ENCODE measurements at regions not wholly inside any gene's neighbourhood (a gene's known extent, or its start where the extent isn't known, plus 50 kb on each side); places are given as distances from the start of the nearest gene placed in this dataset.
"Not testable (repeated sequence)": the region's sequence is repeated elsewhere in the genome, so short reads cannot be mapped to it uniquely, and the experiment has no call there.

DNA sequence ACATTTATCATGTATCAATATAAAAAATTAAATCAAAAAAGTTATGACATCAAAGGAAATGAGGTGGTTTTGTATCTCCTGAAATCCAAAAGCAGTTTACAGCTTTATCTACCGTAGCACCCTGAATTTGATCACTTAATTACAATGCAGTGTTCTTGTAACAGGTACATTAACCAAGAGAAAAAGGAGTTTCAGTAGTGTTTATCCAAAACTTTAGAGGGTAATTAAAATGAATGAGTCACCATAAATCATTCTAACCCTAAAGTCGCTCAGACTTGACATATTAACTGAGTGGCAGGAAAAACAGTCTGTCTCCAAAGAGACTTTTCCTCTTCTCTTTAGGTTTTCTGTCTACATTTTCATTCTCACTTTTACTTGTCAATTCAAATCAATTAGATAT is 907.6 kb upstream of the EPHA5 start:
- no peak for DNase-seq

GRCh38 chr4:66575008-66575696 is 904.9 kb upstream of the EPHA5 start:
- no peak for DNase-seq

DNA sequence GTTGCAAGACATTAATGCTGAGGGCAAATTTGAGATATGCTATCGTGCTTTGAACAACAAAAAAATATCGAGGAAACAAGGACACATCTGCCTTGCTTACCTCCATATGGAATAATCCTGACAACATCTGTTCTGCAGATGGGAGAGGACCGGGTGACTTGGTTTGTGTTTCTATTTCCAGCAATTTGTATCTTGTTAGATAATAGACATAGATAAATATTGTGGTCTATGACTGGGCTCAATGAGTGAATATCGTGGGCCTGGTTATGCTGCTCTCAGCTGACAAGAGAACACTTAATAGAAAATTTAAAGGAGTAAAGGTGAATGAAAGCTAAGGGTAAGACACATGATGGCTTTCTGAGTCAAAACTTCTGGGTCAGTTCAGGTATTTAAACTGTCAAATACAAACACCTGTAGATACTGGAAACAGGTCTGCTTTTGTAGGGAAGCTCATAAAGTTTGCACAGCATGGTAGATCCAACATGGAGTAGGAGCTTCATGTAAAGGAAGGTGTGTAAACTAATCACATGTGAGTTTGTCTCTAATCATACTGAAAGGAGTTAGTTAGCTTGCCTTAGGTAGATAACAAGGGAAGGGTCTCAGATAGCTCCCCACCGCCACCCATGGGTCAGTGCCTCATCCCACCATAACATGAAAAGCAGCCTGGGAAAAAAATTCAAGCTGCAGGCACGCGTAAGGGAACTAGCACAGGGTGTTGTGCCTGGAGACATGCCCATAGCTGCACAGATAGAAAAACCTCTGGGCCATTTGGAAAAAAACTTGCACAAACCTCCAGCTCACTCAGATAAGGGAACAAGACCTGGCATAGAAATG is 904.1 kb upstream of the EPHA5 start:
- DNase-seq, result no peak

- no peak for DNase-seq
Observed at GRCh38 chr4:66572949-66573348, 902.7 kb upstream of the EPHA5 start.

DNA sequence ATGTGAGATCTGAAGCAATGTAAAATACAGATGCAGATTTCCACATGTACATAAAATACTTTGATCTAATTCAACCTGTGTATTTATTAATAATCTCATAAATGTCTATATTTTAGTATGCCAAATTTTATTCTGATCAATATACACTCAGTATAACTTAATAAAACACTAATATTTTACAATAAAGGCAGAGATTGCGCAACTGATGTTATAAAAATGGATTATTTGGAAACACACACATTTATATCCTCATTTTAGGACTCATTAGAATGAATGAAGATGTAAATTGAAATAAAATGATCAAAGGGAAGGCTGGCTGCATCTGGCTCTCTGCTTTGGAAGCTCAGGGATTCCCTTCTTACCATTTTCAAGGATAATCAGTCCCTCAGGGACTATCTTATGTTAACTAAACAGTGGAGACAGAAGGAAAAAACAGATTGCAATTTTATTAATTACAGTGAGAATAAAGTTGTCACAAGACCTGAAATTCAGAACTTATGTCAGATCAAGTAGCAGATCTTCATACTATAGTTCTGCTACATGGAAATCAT is 900.9 kb upstream of the EPHA5 start:
- DNase-seq, result no peak

DNA sequence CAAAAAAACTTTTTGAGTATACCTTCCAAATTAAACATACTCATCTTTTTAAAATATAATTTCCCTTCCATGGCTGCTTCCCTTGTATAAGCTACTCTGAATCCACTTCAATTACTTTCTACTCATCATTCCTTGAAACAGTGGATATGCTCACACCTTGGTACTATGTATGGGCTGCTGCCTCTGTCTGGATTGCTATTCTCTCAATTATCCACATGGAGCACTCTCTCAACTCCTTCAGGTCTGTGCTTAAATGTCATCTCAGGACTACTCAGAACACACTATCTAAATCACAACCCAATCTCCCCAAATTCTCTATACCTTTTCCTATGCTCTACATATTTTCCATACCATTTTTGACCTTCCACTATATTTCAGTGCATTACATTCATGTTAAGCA is 898.9 kb upstream of the EPHA5 start:
- DNase-seq, result no peak

DNA sequence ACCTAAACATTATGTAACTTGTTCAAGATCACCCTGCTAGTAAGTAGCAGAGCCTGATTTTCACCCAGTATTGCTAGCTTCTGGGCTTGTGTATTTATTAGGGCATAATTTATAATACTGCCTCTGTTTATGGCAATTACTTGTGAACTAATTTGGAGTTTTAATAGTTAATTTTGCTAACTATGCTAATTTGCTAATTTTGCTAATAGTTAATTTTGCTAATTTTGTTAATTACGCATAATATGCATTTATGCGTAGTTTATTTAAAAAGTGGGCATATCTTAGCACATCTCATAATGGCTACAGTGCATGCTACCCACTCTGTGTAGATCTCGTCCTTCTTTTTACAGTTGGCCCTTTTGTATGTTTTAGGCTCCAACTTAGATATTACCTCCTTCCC is 898.1 kb upstream of the EPHA5 start:
- DNase-seq, result no peak

DNA sequence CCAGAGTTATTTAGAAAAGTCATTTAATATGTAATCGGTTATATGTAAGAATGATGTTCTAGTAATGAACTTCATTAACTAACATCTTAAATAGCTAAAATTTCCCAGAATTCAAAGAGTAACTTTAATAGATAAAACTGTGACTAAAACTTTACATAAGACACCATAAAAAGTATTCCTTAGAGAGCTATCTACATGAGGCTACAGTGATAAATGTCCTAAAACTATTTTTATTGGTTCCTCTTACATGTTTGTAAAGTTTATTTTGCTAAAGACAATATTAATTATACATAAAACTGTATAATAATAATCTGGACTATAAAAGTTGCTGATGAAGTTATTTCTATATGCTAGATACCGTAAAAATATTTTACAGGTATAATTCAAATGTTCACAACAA is 897.7 kb upstream of the EPHA5 start:
- DNase-seq, result no peak

DNA sequence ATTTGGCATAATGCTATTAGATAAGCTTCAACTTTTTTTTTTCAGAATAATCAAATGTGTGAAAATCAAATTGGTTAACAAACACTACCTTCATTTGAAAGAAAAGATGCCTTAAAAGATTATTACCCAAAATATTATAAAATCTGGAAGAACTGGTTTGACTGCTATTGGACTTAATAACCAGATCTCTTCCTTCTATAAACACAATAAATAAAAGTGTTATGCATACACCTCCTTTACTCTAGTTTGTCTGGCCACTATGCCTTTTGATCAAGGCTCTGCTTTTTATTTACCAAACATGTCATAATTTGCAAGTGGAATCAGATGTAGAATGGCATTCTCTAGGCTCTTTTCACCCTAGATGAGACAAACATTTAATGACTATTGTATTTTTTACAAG is 897.3 kb upstream of the EPHA5 start:
- no peak for DNase-seq

- DNase-seq, result no peak
Observed at GRCh38 chr4:66565801-66566200, 895.5 kb upstream of the EPHA5 start.

DNA sequence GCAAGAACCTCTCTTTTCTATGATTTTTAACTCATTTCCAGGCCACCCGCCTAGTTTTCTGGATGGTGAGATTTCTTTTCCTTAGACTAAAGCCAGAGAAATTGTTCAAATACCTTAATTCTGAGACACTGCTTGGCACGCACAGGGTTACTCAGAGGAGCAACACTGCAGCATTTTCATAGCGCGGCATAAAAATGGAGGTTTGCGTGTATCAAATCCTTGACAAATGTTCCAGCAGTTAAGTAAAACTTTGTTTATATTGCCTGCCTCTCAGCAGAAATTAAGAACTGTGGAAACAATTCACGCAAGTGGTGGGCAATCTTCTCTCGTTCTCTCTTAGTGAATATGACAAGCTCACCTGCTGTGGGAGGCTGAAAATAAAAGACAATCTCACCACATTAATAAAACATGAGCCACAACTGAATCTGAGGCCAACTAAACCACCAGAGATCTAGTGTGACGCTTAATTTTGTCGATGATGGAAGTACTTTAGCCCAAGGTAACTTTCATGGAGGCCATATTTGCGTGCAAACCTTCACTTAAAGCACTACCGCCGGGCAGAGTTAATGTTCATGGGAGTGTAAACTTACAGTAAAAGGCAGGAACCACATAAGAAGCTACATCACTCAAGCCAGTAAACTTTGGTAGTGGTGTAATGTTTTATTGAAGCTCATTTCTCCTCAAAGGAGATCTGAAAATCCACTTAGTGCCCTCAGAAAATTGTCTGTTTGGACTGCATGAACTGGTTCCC is 894.8 kb upstream of the EPHA5 start:
- no peak for DNase-seq

GRCh38 chr4:66562276-66562806 is 892.1 kb upstream of the EPHA5 start:
- no peak for DNase-seq

- DNase-seq, result not testable (repeated sequence)
Observed at GRCh38 chr4:66561465-66562053, 891.3 kb upstream of the EPHA5 start.

DNA sequence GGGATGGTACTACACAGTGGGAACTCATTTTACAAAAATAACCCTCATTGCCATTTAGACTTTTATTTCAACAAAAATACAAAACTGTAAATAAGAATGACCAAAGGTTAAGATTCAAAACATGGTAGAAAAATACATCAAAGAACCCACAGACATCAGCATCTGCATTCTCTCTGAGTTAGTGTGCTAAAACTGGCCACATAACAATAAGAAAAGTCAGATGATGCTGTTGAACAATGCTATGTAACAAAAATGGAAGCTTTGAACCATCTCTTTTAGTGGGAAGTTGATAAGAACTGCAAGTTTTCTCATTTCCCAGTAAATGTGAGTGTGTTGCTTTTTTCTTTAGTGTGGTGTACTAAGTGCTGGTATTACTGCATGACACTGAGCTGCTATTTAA is 888.4 kb upstream of the EPHA5 start:
- no peak for DNase-seq

DNA sequence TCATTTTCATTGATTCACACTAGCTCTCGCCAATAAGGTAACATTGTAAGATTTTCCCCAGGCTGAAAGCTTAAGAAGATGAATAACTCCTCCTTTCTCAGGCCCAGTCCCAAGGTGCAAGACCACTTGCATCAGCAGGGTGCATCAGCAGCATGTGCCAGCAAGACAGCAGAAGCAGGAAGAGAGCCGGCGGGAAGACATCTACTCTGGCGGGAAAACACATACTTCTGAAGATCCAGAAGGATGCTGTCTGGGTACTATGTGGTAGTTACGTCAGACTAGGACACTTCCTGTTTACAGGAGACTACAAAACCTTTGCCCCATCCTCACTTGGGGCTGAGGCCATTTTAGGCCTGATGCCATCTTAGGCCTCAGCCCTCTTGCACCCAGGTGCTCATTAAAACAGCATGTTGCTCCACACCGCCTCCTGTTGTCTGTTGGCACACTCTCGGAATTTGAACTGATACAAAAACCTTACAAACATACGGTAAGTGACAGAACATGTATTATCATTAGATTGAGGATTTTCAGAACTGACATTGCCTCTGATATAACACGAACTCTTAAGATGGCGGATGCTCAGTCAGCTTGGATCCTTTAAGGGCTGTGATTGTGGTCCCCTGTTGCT is 886.5 kb upstream of the EPHA5 start:
- DNase-seq, result no peak

DNA sequence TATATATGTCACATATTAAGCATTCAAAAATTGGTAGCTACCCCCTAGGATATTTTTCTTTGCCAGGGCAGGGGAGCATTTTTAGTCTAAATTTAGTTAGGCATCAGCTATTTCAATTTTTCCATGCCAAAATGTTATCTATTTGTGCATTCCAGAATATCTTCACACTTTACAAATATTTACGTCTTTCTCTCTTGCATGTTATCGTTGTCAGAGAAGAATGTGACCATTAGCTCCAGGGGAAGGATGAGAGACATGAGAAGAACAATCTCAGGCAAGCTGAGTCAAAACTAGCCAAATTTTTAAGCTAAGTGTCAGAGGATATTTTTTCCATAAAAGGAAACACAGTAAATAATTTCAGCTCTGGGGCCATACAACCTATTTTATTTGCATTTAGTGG is 885.0 kb upstream of the EPHA5 start:
- DNase-seq, result no peak

DNA sequence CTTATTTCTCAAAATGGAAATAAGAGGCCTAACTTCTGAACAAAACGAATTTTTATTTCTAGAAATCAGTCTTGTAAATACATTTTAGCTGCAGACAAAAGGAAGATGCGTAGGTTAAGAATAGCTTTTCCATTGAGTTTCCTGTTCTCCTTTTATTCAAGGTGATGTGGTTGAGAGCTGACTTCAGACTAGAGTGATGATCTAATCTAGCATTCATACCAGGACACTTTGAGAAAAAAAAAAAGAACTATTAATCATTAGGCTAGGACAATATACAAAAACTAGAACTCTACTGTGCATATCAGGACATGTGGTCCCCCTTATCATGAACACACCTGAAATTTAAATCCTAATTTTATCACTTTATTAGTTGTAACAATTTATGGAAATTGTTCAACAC is 884.5 kb upstream of the EPHA5 start:
- no peak for DNase-seq

DNA sequence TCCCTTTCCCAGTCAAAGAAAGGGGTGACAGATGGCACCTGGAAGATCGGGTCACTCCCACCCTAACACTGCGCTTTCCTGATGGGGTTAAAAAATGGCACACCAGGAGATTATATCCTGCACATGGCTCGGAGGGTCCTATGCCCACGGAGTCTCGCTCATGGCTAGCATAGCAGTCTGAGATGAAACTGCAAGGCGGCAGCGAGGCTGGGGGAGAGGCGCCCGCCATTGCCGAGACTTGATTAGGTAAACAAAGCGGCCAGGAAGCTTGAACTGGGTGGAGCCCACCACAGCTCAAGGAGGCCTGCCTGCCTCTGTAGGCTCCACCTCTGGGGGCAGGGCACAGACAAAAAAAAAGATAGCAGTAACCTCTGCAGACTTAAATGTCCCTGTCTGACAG is 875.0 kb upstream of the EPHA5 start:
- not testable (repeated sequence) for DNase-seq

DNA sequence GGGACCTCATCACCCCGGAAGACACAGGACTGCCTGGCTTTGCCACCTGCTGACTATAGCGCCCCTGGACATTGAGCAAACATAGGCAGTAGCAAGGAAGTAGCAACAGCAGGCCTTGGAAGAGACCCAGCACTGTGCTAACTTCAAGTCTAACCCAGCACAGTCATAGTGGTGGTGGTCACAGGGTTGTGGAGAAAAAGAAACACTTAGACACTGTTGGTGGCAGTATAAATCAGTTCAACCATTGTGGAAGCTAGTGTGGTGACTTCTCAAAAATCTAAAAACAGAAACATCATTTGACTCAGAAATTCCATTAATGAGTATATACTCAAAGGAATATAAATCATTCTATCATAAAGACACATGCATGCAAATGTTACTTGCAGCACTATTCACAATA is 874.0 kb upstream of the EPHA5 start:
- DNase-seq, result no peak

DNA sequence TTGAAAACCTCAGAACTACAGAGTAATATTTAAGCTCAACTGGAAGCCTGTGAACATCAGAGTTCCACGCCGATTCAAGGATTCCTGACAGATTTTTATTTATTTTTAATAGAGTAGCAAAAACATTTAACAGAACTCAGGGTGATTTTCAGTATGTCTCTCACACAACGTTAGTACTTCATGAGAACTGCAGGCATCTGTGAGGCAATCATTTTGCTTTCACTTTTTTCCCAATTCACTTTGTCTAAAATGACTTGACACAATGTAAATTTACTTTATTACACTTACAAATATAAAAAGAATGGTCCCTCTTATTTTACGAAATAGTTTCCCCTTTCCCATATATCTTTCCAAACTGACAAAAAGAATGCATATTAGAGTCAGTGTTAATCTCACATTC is 869.5 kb upstream of the EPHA5 start:
- DNase-seq, result no peak

GRCh38 chr4:66524781-66525180 is 854.5 kb upstream of the EPHA5 start:
- no peak for DNase-seq

- DNase-seq, result no peak
Observed at GRCh38 chr4:66522244-66522643, 852.0 kb upstream of the EPHA5 start.
